CD4-positive, CD25-positive, alpha-beta regulatory T cell (primary cell): ENCODE measurements at regions not wholly inside any gene's neighbourhood (a gene's known extent, or its start where the extent isn't known, plus 50 kb on each side); places are given as distances from the start of the nearest gene placed in this dataset.

Source experiments
- ATAC-seq, 2 donors: fragments of 150-1000 bp; cut with Tn5 transposase; one replicate each; pipeline ENCODE4 v1.10.0; 2021; ENCODE audit warnings: low read depth in 2 of 2, moderate number of reproducible peaks in 2 of 2, moderate library complexity in 1 of 2
- DNase-seq, 3 donors: peaks; one replicate each; pipeline versions ENCODE4 v3.0.0 to v3.0.0-alpha.2; 2012 to 2022; ENCODE audit warnings: mixed read lengths in 1 of 3
- H3K27ac ChIP-seq: one replicate; pipeline ENCODE4 v1.7.0; 2013; ENCODE audit warnings: mild to moderate bottlenecking, low read length; ENCODE audit not compliant: insufficient read depth, poor library complexity, severe bottlenecking
- H3K27me3 ChIP-seq: one replicate; pipeline ENCODE4 v1.7.0; 2013; ENCODE audit warnings: low read length; ENCODE audit not compliant: control insufficient read depth, insufficient read depth
- H3K36me3 ChIP-seq: one replicate; pipeline ENCODE4 v1.7.0; 2013; ENCODE audit warnings: mild to moderate bottlenecking, low read length, moderate library complexity; ENCODE audit not compliant: control insufficient read depth, insufficient read depth
- H3K4me1 ChIP-seq: 2 replicates; pipeline ENCODE4 v1.7.0; 2013; ENCODE audit warnings: mild to moderate bottlenecking, low read length; ENCODE audit not compliant: insufficient read depth, control insufficient read depth, poor library complexity, severe bottlenecking
- H3K4me3 ChIP-seq: one replicate; pipeline ENCODE4 v1.7.0; 2013; ENCODE audit warnings: low read depth, mild to moderate bottlenecking, low read length, moderate library complexity
- H3K9me3 ChIP-seq, 2 experiments: 1 replicate in 1 of 2; 2 replicates in 1 of 2; pipeline ENCODE4 v1.7.0; 2013; ENCODE audit warnings: low read length in 2 of 2, mild to moderate bottlenecking in 1 of 2, moderate library complexity in 1 of 2; ENCODE audit not compliant: control insufficient read depth in 2 of 2
- H3K27ac Mint-ChIP-seq, 3 donors: one replicate each; pipeline ENCODE4 v1.8.0; 2020 to 2022; ENCODE audit warnings: mild to moderate bottlenecking in 3 of 3, mixed read lengths in 3 of 3, moderate library complexity in 2 of 3
- H3K27me3 Mint-ChIP-seq: one replicate; pipeline ENCODE4 v1.8.0; 2022; ENCODE audit warnings: mild to moderate bottlenecking, mixed read lengths
- H3K36me3 Mint-ChIP-seq: one replicate; pipeline ENCODE4 v1.8.0; 2020; ENCODE audit warnings: mixed read lengths
- H3K4me1 Mint-ChIP-seq, 4 donors: one replicate each; pipeline ENCODE4 v1.8.0; 2020 to 2022; ENCODE audit warnings: mixed read lengths in 4 of 4, mild to moderate bottlenecking in 1 of 4
- H3K4me3 Mint-ChIP-seq, 4 donors: one replicate each; pipeline ENCODE4 v1.8.0; 2020 to 2022; ENCODE audit warnings: mild to moderate bottlenecking in 4 of 4, mixed read lengths in 4 of 4, moderate library complexity in 3 of 4
- H3K9me3 Mint-ChIP-seq, 7 donors: one replicate each; pipeline ENCODE4 v1.8.0; 2020 to 2022; ENCODE audit warnings: mixed read lengths in 7 of 7, mild to moderate bottlenecking in 3 of 7, moderate library complexity in 2 of 7

- Histone ChIP-seq H3K4me1 (no peaks in the 10 kb centered on the region), H3K4me3 (no peak overlapping the region), H3K27me3 (no peaks in the 10 kb centered on the region), H3K9me3 (no peaks in the 10 kb centered on the region), H3K27ac (no peak overlapping the region), H3K36me3 (no peaks in the 10 kb centered on the region)
- H3K27me3 Mint-ChIP-seq: peaks cover 6% of the 10 kb centered on the region
- ATAC-seq (no peak), DNase-seq (no peak)
- H3K4me1 Mint-ChIP-seq: no peaks in the 10 kb centered on the region
- no peak overlapping the region for H3K4me3 Mint-ChIP-seq
- no peak overlapping the region for H3K27ac Mint-ChIP-seq
- H3K9me3 Mint-ChIP-seq: peaks cover 0 to 11% (median 4%) of the 10 kb centered on the region in 7 donors
- H3K36me3 Mint-ChIP-seq: no peaks in the 10 kb centered on the region
Observed at GRCh38 chr3:62926494-62926893, 51.3 kb upstream of the CADPS start.

- no peak for ATAC-seq
- Mint-ChIP-seq H3K4me1 (no peaks in the 10 kb centered on the region), H3K4me3 (no peak overlapping the region), H3K9me3 (peaks cover 0 to 13% (median 6%) of the 10 kb centered on the region in 7 donors), H3K36me3 (no peaks in the 10 kb centered on the region), H3K27ac (no peak overlapping the region), H3K27me3 (peaks cover 6% of the 10 kb centered on the region)
- Histone ChIP-seq H3K4me3 (no peak overlapping the region), H3K27me3 (no peaks in the 10 kb centered on the region), H3K9me3 (no peaks in the 10 kb centered on the region), H3K4me1 (no peaks in the 10 kb centered on the region), H3K36me3 (no peaks in the 10 kb centered on the region), H3K27ac (no peak overlapping the region)
- no peak for DNase-seq
Observed at GRCh38 chr3:62928256-62928655, 53.0 kb upstream of the CADPS start.

- H3K27me3 ChIP-seq: no peaks in the 10 kb centered on the region
- Mint-ChIP-seq H3K4me1 (no peaks in the 10 kb centered on the region), H3K27ac (no peak overlapping the region), H3K36me3 (no peaks in the 10 kb centered on the region), H3K9me3 (peaks cover 0 to 13% (median 4%) of the 10 kb centered on the region in 7 donors), H3K27me3 (peaks cover 6% of the 10 kb centered on the region), H3K4me3 (no peak overlapping the region)
- no peaks in the 10 kb centered on the region for H3K4me1 ChIP-seq
- DNase-seq (no peak), ATAC-seq (no peak)
- no peak overlapping the region for H3K27ac ChIP-seq
- H3K4me3 ChIP-seq: no peak overlapping the region
- H3K9me3 ChIP-seq: no peaks in the 10 kb centered on the region
- no peaks in the 10 kb centered on the region for H3K36me3 ChIP-seq
Observed at GRCh38 chr3:62929771-62930170, 54.6 kb upstream of the CADPS start.

GRCh38 chr3:62935793-62936192, 60.6 kb upstream of the CADPS start:
- Histone ChIP-seq H3K9me3 (no peaks in the 10 kb centered on the region), H3K4me3 (no peak overlapping the region), H3K27ac (no peak overlapping the region), H3K36me3 (no peaks in the 10 kb centered on the region), H3K4me1 (no peaks in the 10 kb centered on the region), H3K27me3 (no peaks in the 10 kb centered on the region)
- H3K9me3 Mint-ChIP-seq: peaks cover 0 to 17% (median 4%) of the 10 kb centered on the region in 7 donors
- DNase-seq: no peak
- no peak overlapping the region for H3K27ac Mint-ChIP-seq
- no peaks in the 10 kb centered on the region for H3K27me3 Mint-ChIP-seq
- H3K4me1 Mint-ChIP-seq: no peaks in the 10 kb centered on the region
- no peak for ATAC-seq
- H3K36me3 Mint-ChIP-seq: no peaks in the 10 kb centered on the region
- no peak overlapping the region for H3K4me3 Mint-ChIP-seq

GRCh38 chr3:62936626-62937254, 61.5 kb upstream of the CADPS start:
- H3K4me3 Mint-ChIP-seq: no peak overlapping the region
- Histone ChIP-seq H3K27ac (no peak overlapping the region), H3K4me1 (no peaks in the 10 kb centered on the region), H3K4me3 (no peak overlapping the region), H3K9me3 (no peaks in the 10 kb centered on the region), H3K36me3 (no peaks in the 10 kb centered on the region), H3K27me3 (no peaks in the 10 kb centered on the region)
- no peak for DNase-seq
- peaks cover 0 to 17% (median 2%) of the 10 kb centered on the region in 7 donors for H3K9me3 Mint-ChIP-seq
- no peaks in the 10 kb centered on the region for H3K4me1 Mint-ChIP-seq
- no peaks in the 10 kb centered on the region for H3K36me3 Mint-ChIP-seq
- H3K27ac Mint-ChIP-seq: no peak overlapping the region
- no peak for ATAC-seq
- no peaks in the 10 kb centered on the region for H3K27me3 Mint-ChIP-seq

- Mint-ChIP-seq H3K27me3 (no peaks in the 10 kb centered on the region), H3K36me3 (no peaks in the 10 kb centered on the region), H3K9me3 (peaks cover 0 to 17% (median 2%) of the 10 kb centered on the region in 7 donors), H3K4me3 (no peak overlapping the region), H3K27ac (no peak overlapping the region), H3K4me1 (no peaks in the 10 kb centered on the region)
- Histone ChIP-seq H3K27ac (no peak overlapping the region), H3K36me3 (no peaks in the 10 kb centered on the region), H3K4me1 (no peaks in the 10 kb centered on the region), H3K9me3 (no peaks in the 10 kb centered on the region), H3K27me3 (no peaks in the 10 kb centered on the region), H3K4me3 (no peak overlapping the region)
- DNase-seq: no peak
- no peak for ATAC-seq
Observed at GRCh38 chr3:62938583-62938982, 63.4 kb upstream of the CADPS start.

- no peaks in the 10 kb centered on the region for H3K9me3 ChIP-seq
- H3K27me3 Mint-ChIP-seq: no peaks in the 10 kb centered on the region
- no peaks in the 10 kb centered on the region for H3K4me1 Mint-ChIP-seq
- no peaks in the 10 kb centered on the region for H3K27me3 ChIP-seq
- ATAC-seq (no peak), DNase-seq (no peak)
- H3K27ac ChIP-seq: no peak overlapping the region
- H3K4me3 ChIP-seq: no peak overlapping the region
- peaks cover 0 to 14% (median 2%) of the 10 kb centered on the region in 7 donors for H3K9me3 Mint-ChIP-seq
- H3K4me1 ChIP-seq: no peaks in the 10 kb centered on the region
- no peaks in the 10 kb centered on the region for H3K36me3 ChIP-seq
- no peak overlapping the region for H3K27ac Mint-ChIP-seq
- no peak overlapping the region for H3K4me3 Mint-ChIP-seq
- no peaks in the 10 kb centered on the region for H3K36me3 Mint-ChIP-seq
Observed at GRCh38 chr3:62939707-62940106, 64.5 kb upstream of the CADPS start.

GRCh38 chr3:62940771-62941563, 65.8 kb upstream of the CADPS start:
- Histone ChIP-seq H3K4me3 (no peak overlapping the region), H3K27ac (no peak overlapping the region), H3K4me1 (no peaks in the 10 kb centered on the region), H3K27me3 (no peaks in the 10 kb centered on the region), H3K9me3 (no peaks in the 10 kb centered on the region), H3K36me3 (no peaks in the 10 kb centered on the region)
- Mint-ChIP-seq H3K36me3 (no peaks in the 10 kb centered on the region), H3K4me3 (no peak overlapping the region), H3K27me3 (no peaks in the 10 kb centered on the region), H3K9me3 (peaks cover 0 to 9% (median 3%) of the 10 kb centered on the region in 7 donors), H3K27ac (no peak overlapping the region), H3K4me1 (no peaks in the 10 kb centered on the region)
- DNase-seq: no peak
- no peak for ATAC-seq
